HG03097 (cell line): ENCODE measurements at regions not wholly inside any gene's neighbourhood (a gene's known extent, or its start where the extent isn't known, plus 50 kb on each side); places are given as distances from the start of the nearest gene placed in this dataset.
A peak's percentile ranks its signal among the peaks of the same experiment; 100 is the strongest.
"Not testable (repeated sequence)": the region's sequence is repeated elsewhere in the genome, so short reads cannot be mapped to it uniquely, and the experiment has no call there.

Source experiments
- ATAC-seq: cut with Tn5 transposase; IDR thresholded peaks from one replicate; pipeline ENCODE4 v1.9.1; 2021; ENCODE audit not compliant: unreplicated experiment, low FRiP score

DNA sequence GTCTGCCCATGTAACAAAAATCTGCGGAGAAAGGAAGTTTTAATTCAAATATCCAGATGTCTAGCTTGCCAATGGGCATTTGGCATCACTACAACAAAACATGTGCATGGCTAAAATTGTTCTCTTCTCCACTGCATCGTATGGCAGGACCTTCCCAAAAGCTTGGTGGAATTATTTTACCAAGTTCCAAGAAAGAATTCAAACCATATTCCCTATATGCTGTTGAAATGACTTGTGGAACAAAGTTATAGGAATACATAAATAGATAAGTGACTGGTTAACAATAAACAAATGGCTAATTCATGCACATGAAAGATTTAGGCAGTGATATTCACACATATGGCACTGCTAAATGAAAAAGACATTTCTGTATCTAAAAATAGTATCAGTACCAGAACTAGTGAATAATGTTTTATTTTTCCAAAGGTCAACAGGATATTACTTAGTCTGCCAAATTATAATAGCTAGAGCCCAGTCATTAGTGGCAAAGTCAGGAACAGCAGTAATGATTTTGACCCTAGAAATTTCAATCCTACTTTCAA lies 425.4 kb upstream of the VRK2 start:
- no peak for ATAC-seq

GRCh38 chr2:57622009-57622408 lies 424.6 kb upstream of the VRK2 start:
- ATAC-seq, result no peak

GRCh38 chr2:57656198-57656597 lies 390.4 kb upstream of the VRK2 start:
- no peak for ATAC-seq

DNA sequence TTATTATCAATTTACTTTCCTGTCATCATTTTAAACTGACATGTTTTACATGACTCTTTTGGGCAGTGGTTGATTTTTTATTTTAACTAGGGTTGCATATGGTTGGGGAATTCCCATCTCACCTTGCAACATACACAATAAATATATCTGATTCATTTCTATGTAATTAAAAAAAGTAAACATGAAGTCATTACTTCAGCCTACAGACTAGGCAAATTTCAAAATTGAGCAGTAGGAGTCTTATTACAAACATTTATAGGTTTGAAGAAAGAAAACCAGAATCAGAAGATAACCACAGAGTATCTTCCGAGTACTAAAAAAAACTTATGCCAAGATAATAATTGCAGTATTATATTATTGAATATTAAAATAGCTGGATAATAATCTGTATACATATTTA lies 377.0 kb upstream of the VRK2 start:
- ATAC-seq, result no peak

DNA sequence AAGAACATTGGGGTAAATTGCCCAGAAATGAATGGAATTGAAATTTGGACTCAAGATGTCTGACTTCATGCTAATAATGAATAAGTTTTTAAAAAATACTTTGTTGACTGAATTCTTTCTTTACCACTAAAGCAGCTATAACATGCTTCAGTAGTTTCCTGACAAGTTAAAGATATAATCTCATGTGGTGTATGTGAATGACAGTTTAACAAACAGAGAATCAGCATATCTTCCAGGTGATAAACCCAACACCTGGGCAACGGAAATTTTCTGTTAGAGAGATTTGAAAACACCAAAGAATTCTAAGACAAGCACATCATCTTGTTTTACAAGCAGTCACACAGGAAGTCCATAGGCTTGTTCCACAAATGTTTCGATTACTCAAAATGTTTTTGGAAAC lies 372.6 kb upstream of the VRK2 start:
- no peak for ATAC-seq

- ATAC-seq, result no peak
Observed at GRCh38 chr2:57674743-57675142, 371.9 kb upstream of the VRK2 start.

DNA sequence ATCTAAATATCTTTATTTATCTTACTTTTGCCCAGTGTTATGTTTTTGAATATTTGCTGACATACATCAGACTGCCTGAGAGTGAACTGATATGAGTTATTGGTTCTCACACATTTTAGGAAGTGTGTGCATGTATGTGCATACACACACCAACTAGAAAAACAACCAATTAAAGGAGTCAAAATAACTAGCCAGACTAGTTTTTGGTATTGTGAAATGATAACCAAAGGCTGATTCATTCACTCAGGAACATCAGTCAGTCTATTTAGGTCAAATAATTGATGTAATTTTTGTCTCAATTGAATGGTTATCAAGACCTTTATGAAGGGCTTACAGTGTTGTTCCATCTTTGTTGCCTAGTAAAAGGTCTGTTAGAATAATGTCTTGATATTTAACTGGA lies 369.3 kb upstream of the VRK2 start:
- ATAC-seq, result no peak

- no peak for ATAC-seq
Observed at GRCh38 chr2:57681650-57682049, 365.0 kb upstream of the VRK2 start.

DNA sequence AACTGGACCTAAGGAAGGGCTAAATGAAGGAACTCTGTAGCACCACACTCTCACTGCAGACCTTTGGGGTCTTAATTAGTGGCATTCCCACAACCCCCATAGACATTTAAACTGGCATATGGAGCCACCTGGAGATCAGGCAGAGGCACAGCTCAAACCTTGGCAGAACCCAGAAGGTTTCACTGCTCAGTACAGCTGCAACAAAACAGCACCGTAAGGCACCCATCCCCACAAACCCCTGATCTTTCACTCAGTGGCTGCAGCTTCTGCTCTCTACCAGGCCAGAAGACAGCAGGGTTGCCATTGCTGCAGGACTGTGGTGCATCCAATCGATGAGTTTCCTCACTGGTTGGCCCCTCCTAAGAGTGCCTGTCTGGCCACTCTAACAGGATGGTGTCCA lies 361.6 kb upstream of the VRK2 start:
- ATAC-seq, result no peak

DNA sequence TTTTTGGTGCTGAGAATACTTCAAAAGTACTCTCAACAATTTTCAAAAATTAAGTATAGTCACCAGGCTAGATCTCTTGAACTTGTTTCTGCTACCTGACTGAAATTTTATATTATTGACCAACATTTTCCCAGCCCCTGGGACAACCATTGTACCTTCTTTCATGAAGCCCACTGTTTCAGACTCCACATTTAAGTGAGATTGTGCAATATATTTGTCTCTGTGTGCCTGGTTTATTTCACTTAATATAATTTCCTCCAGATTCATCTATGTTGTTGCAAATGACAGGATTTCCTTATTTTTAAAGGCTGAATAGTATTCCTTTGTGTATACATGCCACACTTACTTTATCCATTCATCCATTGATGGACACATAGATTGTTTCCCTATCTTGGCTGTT lies 354.2 kb upstream of the VRK2 start:
- ATAC-seq, result no peak

DNA sequence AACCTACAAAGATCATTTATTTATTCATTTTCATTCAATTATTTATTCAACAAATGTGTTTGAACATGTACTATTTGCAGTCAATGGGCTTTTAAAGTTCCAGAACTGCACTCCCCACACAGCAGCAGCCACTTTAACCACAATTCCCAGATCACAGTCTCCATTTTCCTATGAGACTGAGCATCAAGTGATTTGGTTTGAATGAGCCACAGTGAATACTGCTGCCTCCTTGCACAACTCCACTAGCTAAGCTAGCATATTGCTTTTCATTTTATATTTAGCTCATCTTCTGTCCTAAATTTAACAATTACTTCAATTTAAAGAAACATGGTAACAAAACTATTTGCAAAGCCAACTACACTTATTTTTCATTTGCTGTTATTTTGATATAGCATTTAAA lies 353.4 kb upstream of the VRK2 start:
- ATAC-seq, result no peak

GRCh38 chr2:57693965-57694364 lies 352.6 kb upstream of the VRK2 start:
- ATAC-seq, result no peak

GRCh38 chr2:57696016-57696415 lies 350.6 kb upstream of the VRK2 start:
- no peak for ATAC-seq

DNA sequence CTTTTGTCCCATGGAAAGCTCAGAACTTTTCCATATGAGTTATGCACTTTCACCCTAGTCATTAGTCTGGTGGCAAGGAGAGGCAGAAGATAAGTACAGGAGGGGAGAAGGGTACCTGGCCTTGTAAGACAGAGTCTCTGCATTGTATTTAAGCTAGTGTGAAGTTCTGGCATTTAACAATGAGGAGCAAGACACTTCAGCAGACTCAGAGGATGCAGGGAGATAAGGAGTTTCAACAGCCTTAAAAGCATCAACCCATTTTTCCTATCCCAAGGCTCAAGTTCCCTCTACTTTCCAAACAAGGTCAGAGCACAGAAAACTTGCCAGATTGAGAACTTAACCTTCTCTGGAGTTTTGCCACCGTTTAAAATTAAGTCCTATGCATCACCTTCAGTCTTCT lies 348.2 kb upstream of the VRK2 start:
- ATAC-seq, result no peak

GRCh38 chr2:57698935-57699449 lies 347.6 kb upstream of the VRK2 start:
- no peak for ATAC-seq

- ATAC-seq, result no peak
Observed at GRCh38 chr2:57701391-57701791, 345.2 kb upstream of the VRK2 start.

- ATAC-seq, result no peak
Observed at GRCh38 chr2:57703407-57703806, 343.2 kb upstream of the VRK2 start.

- not testable (repeated sequence) for ATAC-seq
Observed at GRCh38 chr2:57707794-57708193, 338.8 kb upstream of the VRK2 start.

DNA sequence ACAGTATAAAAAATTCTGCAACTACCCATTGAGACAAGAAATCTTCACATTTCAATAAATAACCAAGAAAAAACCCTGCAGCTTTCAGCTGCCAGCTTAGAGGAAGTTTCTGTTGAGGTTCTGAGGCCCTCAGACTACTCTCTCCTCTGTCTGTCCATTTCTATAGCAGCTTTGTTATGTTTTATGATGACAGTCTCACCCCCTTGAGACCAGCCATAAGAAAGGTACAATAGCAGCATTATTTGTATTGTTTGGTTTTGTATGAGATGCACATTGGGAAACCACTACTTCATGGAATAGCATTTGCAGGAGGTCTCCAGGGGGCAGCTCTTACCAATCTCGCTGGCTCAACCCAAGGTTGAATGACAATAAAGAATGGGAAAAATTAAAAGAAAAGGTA lies 334.6 kb upstream of the VRK2 start:
- no peak for ATAC-seq

GRCh38 chr2:57720728-57721627 lies 325.6 kb upstream of the VRK2 start:
- ATAC-seq, result peak; percentile 99

GRCh38 chr2:57725337-57725947 lies 321.2 kb upstream of the VRK2 start:
- no peak for ATAC-seq

DNA sequence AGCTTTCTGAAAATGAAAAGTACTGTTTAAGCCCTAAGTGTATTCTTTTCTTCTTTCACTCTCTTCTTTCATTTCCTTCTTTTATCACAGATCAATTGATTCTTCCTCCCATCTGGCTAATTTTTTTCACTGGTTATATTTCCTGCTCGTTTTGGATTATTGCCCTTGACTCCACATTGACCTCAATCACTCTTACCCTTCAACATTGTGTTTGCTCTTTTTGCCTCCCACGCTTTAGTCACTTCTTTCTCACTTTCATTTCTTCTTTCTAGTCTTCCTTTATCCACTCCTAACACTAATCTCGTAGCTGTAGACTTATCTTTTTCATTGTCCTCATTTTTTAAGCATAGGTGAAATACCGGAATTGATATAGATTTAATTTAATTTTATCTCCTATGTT lies 320.3 kb upstream of the VRK2 start:
- ATAC-seq, result no peak
